ENCODE measurements at regions not wholly inside any gene's neighbourhood (a gene's known extent, or its start where the extent isn't known, plus 50 kb on each side); places are given as distances from the start of the nearest gene placed in this dataset.

- DNase-seq (ENCODE audit: low read depth, low spot score) = no peak
Observed at GRCh38 chr20:60759651-60760050, 492.4 kb upstream of the CDH4 start.

DNA sequence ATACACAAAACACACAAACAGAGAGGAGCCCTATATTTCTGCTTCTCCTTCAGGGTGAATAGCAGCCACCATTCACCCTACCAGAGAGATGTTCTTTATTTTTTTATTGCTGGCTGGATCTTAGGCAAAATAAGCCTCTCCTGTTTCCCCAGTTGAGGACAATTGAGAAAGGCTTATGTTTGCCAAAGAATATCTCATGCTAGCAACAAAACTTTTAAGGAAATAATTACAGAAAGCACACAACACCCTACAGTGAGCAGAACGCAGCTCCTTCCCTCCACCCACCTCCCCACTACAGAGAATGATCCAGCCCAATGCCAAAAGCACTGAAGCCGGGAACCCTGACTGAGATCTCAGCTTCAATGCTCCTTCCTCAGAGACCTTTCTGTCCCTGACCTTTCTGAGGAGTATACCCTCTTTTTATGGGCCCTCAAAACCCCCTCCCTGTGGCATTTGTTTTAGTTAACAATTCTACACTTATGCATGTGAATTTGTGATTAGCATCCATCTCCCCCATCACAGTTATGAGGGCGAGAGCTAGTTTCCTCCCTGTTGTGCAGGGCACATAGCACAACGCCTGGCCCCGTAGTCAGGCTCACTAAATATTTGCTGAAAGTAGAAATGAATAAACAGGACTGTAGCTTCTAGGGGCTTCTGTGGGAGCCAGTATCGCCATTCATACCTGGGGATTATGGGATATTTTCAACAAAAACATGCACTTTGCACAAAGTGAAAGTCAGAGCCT is 491.6 kb upstream of the CDH4 start:
- Mint-ChIP-seq H3K36me3 (ENCODE audit: low read depth) (no peaks in the 10 kb centered on the region), H3K27ac (ENCODE audit: unreplicated experiment) (no peak overlapping the region), H3K9me3 (no peaks in the 10 kb centered on the region), H3K27me3 (ENCODE audit: low read depth) (no peaks in the 10 kb centered on the region), H3K4me1 (no peaks in the 10 kb centered on the region), H3K4me3 (no peak overlapping the region)
- no peak for TF ChIP-seq CTCF (conservative IDR thresholded peaks at IDR 0.05)
- DNase-seq (ENCODE audit: low read depth, low spot score) = no peak

More at GRCh38 chr20:60759651-60760050, 492.4 kb upstream of the CDH4 start:
- TF ChIP-seq CTCF (conservative IDR thresholded peaks at IDR 0.05) = no peak
- H3K27ac Mint-ChIP-seq (ENCODE audit: unreplicated experiment) = no peak overlapping the region
- no peaks in the 10 kb centered on the region for H3K9me3 Mint-ChIP-seq
- H3K36me3 Mint-ChIP-seq (ENCODE audit: low read depth) = no peaks in the 10 kb centered on the region
- no peak overlapping the region for H3K4me3 Mint-ChIP-seq
- no peaks in the 10 kb centered on the region for H3K4me1 Mint-ChIP-seq
- H3K27me3 Mint-ChIP-seq (ENCODE audit: low read depth) = no peaks in the 10 kb centered on the region

GRCh38 chr20:60761056-60761455 is 491.0 kb upstream of the CDH4 start:
- no peak for DNase-seq (ENCODE audit: low read depth, low spot score)
- Mint-ChIP-seq H3K9me3 (no peaks in the 10 kb centered on the region), H3K27me3 (ENCODE audit: low read depth) (no peaks in the 10 kb centered on the region), H3K4me3 (no peak overlapping the region), H3K4me1 (no peaks in the 10 kb centered on the region), H3K36me3 (ENCODE audit: low read depth) (no peaks in the 10 kb centered on the region), H3K27ac (ENCODE audit: unreplicated experiment) (no peak overlapping the region)
- TF ChIP-seq CTCF (conservative IDR thresholded peaks at IDR 0.05) = no peak

DNA sequence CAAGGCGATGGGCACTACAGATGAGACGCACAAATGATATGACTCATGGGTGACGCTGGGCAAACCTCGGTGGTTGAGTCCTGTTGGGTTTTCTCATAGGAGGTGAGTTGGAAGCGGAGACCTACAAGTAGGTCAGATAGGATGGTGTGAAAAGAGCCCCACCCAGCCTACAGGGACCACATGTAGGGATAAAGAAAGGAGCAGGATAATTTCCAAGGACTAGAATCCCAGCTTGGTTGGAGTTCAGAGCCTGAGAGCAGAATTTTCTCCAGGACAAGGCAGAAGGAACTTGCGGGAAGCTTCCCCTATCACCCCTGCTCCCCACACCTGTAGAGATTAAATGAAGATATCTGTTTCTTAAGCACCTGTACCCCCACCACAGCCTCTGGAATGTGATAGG is 489.7 kb upstream of the CDH4 start:
- Mint-ChIP-seq H3K9me3 (no peaks in the 10 kb centered on the region), H3K36me3 (ENCODE audit: low read depth) (no peaks in the 10 kb centered on the region), H3K4me3 (no peak overlapping the region), H3K27ac (ENCODE audit: unreplicated experiment) (no peak overlapping the region), H3K4me1 (no peaks in the 10 kb centered on the region), H3K27me3 (ENCODE audit: low read depth) (no peaks in the 10 kb centered on the region)
- TF ChIP-seq CTCF (conservative IDR thresholded peaks at IDR 0.05) = no peak
- DNase-seq (ENCODE audit: low read depth, low spot score) = no peak

- H3K4me3 Mint-ChIP-seq = no peak overlapping the region
- H3K27ac Mint-ChIP-seq (ENCODE audit: unreplicated experiment) = no peak overlapping the region
- no peaks in the 10 kb centered on the region for H3K27me3 Mint-ChIP-seq (ENCODE audit: low read depth)
- TF ChIP-seq CTCF (conservative IDR thresholded peaks at IDR 0.05) = no peak
- no peaks in the 10 kb centered on the region for H3K9me3 Mint-ChIP-seq
- H3K36me3 Mint-ChIP-seq (ENCODE audit: low read depth) = no peaks in the 10 kb centered on the region
- no peaks in the 10 kb centered on the region for H3K4me1 Mint-ChIP-seq
- no peak for DNase-seq (ENCODE audit: low read depth, low spot score)
Observed at GRCh38 chr20:60764328-60764727, 487.7 kb upstream of the CDH4 start.

All from neural crest cell (in vitro differentiated cells).